Esophagus muscularis mucosa (tissue), 4 donors: ENCODE measurements at regions not wholly inside any gene's neighbourhood (a gene's known extent, or its start where the extent isn't known, plus 50 kb on each side); places are given as distances from the start of the nearest gene placed in this dataset.

Source experiments
- CTCF ChIP-seq, 3 experiments: fragments of 200-600 bp in 2 of 3; fragments of 450-650 bp in 1 of 3; sonication (generic) in 2 of 3; IDR thresholded peaks; one replicate each; pipeline ENCODE4 v1.5.1; 2017 to 2019; ENCODE audit warnings: antibody characterized with exemption in 3 of 3, mild to moderate bottlenecking in 2 of 3, moderate library complexity in 1 of 3
- EP300 ChIP-seq: sonication (generic); formaldehyde crosslinking; IDR thresholded peaks from one replicate; pipeline ENCODE4 v1.6.1; 2017; ENCODE audit warnings: antibody characterized with exemption
- POLR2A ChIP-seq: fragments of 450-650 bp; IDR thresholded peaks from one replicate; pipeline ENCODE4 v1.6.1; 2017; ENCODE audit warnings: antibody characterized with exemption, moderate library complexity, mild to moderate bottlenecking, low read depth
- POLR2AphosphoS5 ChIP-seq, 2 donors: sonication (generic); formaldehyde crosslinking; IDR thresholded peaks; one replicate each; pipeline ENCODE4 v1.6.1; 2017; ENCODE audit warnings: antibody characterized with exemption in 2 of 2

DNA sequence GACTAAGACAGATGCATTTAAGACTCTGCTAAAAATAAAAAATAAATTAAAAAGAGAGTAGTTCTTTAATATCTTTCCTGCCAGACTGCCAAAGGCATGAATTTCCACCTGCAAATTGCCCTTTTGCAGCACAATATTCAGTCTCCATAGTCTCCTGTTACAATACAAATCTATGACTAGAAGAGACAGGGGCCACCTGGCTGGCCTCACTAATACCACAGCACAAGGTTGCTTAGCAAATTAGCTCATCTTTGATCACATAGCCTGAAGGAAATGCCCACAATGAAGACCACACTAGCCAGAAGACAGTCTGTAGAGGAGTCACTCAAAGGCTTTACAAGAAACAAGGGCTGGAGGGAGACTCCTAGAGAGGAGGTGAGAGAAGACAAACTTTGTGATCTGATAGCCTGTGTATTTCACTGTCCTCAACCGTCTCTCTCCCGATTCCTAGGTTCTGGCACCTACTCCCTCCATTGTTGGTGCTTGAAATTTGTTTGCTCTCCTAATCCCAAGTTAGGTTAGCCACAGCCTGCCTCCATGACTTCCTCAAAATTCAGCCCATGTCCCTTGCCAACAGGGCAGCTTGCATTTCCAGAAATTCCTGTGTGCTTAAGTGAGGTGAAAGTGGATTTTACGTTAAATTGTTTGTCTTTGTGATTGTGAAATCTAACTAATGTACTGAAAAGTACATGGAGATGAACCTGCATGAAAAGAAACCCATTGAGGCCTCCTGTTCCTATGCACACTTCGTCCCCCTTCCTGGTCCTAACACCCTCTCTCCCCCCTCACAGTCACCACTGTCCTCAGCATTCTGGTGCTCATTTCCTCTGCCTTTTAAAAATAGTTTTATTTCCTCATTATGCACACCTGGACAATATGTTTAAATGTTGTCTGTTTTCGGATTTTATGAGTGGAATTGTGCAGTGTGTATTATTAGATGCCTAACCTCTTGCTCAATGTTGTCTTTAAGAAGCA, 88.7 kb upstream of the PLXNC1 start:
- TF ChIP-seq CTCF (IDR thresholded peaks at IDR 0.05) (no peak), POLR2A (no peak), EP300 (no peak), POLR2AphosphoS5 (IDR thresholded peaks at IDR 0.05) (no peak)
